Smooth muscle cell (in vitro differentiated cells): ENCODE measurements at regions not wholly inside any gene's neighbourhood (a gene's known extent, or its start where the extent isn't known, plus 50 kb on each side); places are given as distances from the start of the nearest gene placed in this dataset.

Source experiments
- DNase-seq: peaks from one replicate; lab custom pipeline; 2025; ENCODE audit not compliant: unreplicated experiment; lab: John Stamatoyannopoulos, UW
- H2AFZ ChIP-seq: fragments of 200-600 bp; sonication (generic); 2 replicates; pipeline ENCODE4 v1.6.0; 2016; ENCODE audit warnings: antibody characterized with exemption, low read depth, mild to moderate bottlenecking
- H3F3A ChIP-seq: fragments of 200-600 bp; sonication (generic); 2 replicates; pipeline ENCODE4 v1.6.0; 2017; ENCODE audit warnings: antibody characterized with exemption, low read depth
- H3K27ac ChIP-seq: fragments of 200-600 bp; sonication (generic); 2 replicates; pipeline ENCODE4 v1.5.1; 2016; ENCODE audit warnings: low read depth, mild to moderate bottlenecking
- H3K27me3 ChIP-seq: fragments of 200-600 bp; sonication (generic); 2 replicates; pipeline ENCODE4 v1.6.1; 2016; ENCODE audit warnings: low read depth, mild to moderate bottlenecking
- H3K36me3 ChIP-seq: fragments of 200-600 bp; sonication (generic); 2 replicates; pipeline ENCODE4 v1.5.1; 2016; ENCODE audit warnings: low read depth
- H3K4me1 ChIP-seq: fragments of 200-600 bp; sonication (generic); 2 replicates; pipeline ENCODE4 v1.5.1; 2016; ENCODE audit warnings: low read depth
- H3K4me2 ChIP-seq: fragments of 200-600 bp; sonication (generic); 2 replicates; pipeline ENCODE4 v1.6.0; 2016; ENCODE audit warnings: mild to moderate bottlenecking
- H3K4me3 ChIP-seq: fragments of 200-600 bp; sonication (generic); 2 replicates; pipeline ENCODE4 v1.5.1; 2016; ENCODE audit warnings: mild to moderate bottlenecking
- H3K79me2 ChIP-seq: fragments of 200-600 bp; sonication (generic); 2 replicates; pipeline ENCODE4 v1.6.0; 2016; ENCODE audit warnings: low read depth, mild to moderate bottlenecking
- H3K9ac ChIP-seq: fragments of 200-600 bp; sonication (generic); 2 replicates; pipeline ENCODE4 v1.6.0; 2016; ENCODE audit warnings: low read depth
- H3K9me3 ChIP-seq: fragments of 200-600 bp; sonication (generic); replicated peaks from 2 replicates; pipeline ENCODE4 v1.5.1; 2016; ENCODE audit warnings: low read depth
- H4K20me1 ChIP-seq: fragments of 200-600 bp; sonication (generic); 2 replicates; pipeline ENCODE4 v1.6.0; 2016; ENCODE audit warnings: low read depth
- WGBS: methylation state at CpG from one replicate; pipeline ENCODE4 v1.1.7; 2016; ENCODE audit warnings: low lambda C conversion rate; 5-methylcytosine and 5-hydroxymethylcytosine counted together
- TF ChIP-seq, protein P1 (sequence below): fragments of 200-600 bp; sonication (generic); IDR thresholded peaks from 2 replicates; pipeline ENCODE4 v1.5.1; 2017; ENCODE audit warnings: borderline replicate concordance, mild to moderate bottlenecking, antibody characterized with exemption; ENCODE audit not compliant: insufficient read depth, poor library complexity, severe bottlenecking

DNA sequence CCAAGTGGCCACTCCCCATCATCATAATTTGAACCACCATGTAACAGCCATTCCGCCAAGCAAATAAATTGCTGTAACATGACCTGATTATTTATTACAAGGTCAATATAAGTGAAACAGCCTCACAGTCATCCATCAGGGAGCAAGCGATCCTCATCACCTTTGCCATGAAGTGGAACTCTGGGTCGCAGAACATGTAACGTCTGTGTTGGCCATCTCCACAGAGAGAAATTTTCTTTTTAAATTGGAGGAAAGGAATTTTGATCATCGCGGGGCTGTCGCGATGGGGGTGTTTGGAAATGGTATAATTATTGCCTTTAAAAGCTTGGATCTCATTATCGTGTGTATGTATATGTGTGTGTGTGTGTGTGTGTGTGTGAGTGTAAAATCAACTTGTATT lies 90.2 kb downstream of the SHOX start:
- no peak overlapping the region for H2AFZ ChIP-seq
- H3K4me2 ChIP-seq, result no peak overlapping the region
- H3K27me3 ChIP-seq, result no peaks in the 10 kb centered on the region
- H3K4me3 ChIP-seq, result no peak overlapping the region
- H3K9ac ChIP-seq, result no peak overlapping the region
- H4K20me1 ChIP-seq, result no peaks in the 10 kb centered on the region
- H3K9me3 ChIP-seq, result no peaks in the 10 kb centered on the region
- no peaks in the 10 kb centered on the region for H3K79me2 ChIP-seq
- H3F3A ChIP-seq, result no peaks in the 10 kb centered on the region
- H3K27ac ChIP-seq, result no peak overlapping the region
- TF ChIP-seq, protein P1, sequence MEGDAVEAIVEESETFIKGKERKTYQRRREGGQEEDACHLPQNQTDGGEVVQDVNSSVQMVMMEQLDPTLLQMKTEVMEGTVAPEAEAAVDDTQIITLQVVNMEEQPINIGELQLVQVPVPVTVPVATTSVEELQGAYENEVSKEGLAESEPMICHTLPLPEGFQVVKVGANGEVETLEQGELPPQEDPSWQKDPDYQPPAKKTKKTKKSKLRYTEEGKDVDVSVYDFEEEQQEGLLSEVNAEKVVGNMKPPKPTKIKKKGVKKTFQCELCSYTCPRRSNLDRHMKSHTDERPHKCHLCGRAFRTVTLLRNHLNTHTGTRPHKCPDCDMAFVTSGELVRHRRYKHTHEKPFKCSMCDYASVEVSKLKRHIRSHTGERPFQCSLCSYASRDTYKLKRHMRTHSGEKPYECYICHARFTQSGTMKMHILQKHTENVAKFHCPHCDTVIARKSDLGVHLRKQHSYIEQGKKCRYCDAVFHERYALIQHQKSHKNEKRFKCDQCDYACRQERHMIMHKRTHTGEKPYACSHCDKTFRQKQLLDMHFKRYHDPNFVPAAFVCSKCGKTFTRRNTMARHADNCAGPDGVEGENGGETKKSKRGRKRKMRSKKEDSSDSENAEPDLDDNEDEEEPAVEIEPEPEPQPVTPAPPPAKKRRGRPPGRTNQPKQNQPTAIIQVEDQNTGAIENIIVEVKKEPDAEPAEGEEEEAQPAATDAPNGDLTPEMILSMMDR, result no peak
- 86% methylated on average over 9 of the region's 9 CpGs for WGBS
- H3K36me3 ChIP-seq, result no peaks in the 10 kb centered on the region
- no peaks in the 10 kb centered on the region for H3K4me1 ChIP-seq
- no peak for DNase-seq

DNA sequence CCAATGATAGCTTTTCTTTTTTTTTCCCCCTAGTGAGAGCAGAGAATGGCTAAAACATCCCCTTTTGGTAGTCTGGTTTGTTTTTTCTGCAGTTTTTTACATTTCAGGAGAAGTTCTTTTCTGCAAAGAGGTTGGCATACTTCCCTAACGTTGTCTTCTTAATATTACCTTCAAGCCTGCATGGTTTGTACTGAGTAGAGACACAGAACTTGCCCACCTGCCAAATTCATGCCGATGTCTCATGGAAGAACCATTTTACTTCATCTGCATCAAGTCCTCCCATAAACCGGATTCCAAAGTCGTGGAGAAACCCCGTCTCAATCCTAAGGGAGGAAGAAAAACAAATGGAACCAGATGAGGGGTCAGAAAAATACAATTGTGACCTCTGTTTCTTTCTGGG lies 89.7 kb downstream of the SHOX start:
- Histone ChIP-seq H4K20me1 (no peaks in the 10 kb centered on the region), H3K36me3 (no peaks in the 10 kb centered on the region), H3K4me1 (no peaks in the 10 kb centered on the region), H3K79me2 (no peaks in the 10 kb centered on the region), H3K9me3 (no peaks in the 10 kb centered on the region), H3K9ac (no peak overlapping the region), H3F3A (no peaks in the 10 kb centered on the region), H3K27ac (no peak overlapping the region), H3K27me3 (no peaks in the 10 kb centered on the region), H2AFZ (no peak overlapping the region), H3K4me2 (no peak overlapping the region), H3K4me3 (no peak overlapping the region)
- no peak for DNase-seq
- TF ChIP-seq, protein P1, result no peak
- WGBS, result 80% methylated on average over 5 of the region's 5 CpGs

GRCh38 chrX:716136-716535 lies 85.5 kb downstream of the SHOX start:
- Histone ChIP-seq H3K4me1 (no peaks in the 10 kb centered on the region), H3K79me2 (no peaks in the 10 kb centered on the region), H3K9ac (no peak overlapping the region), H4K20me1 (no peaks in the 10 kb centered on the region), H3K27ac (no peak overlapping the region), H3K4me2 (no peak overlapping the region), H3K36me3 (no peaks in the 10 kb centered on the region), H2AFZ (no peak overlapping the region), H3K9me3 (peaks cover 8% of the 10 kb centered on the region), H3K27me3 (no peaks in the 10 kb centered on the region), H3K4me3 (no peak overlapping the region), H3F3A (no peaks in the 10 kb centered on the region)
- TF ChIP-seq, protein P1, result no peak
- WGBS, result 62% methylated on average over 3 of the region's 3 CpGs
- DNase-seq, result no peak

GRCh38 chrX:714131-714530 lies 83.5 kb downstream of the SHOX start:
- H3K9ac ChIP-seq, result no peak overlapping the region
- no peak for DNase-seq
- no peaks in the 10 kb centered on the region for H3K36me3 ChIP-seq
- H3F3A ChIP-seq, result no peaks in the 10 kb centered on the region
- H3K9me3 ChIP-seq, result peaks cover 8% of the 10 kb centered on the region
- H3K4me3 ChIP-seq, result no peak overlapping the region
- no peak overlapping the region for H3K27ac ChIP-seq
- 76% methylated on average over 6 of the region's 6 CpGs for WGBS
- H3K4me2 ChIP-seq, result no peak overlapping the region
- no peaks in the 10 kb centered on the region for H3K79me2 ChIP-seq
- H4K20me1 ChIP-seq, result no peaks in the 10 kb centered on the region
- H3K27me3 ChIP-seq, result no peaks in the 10 kb centered on the region
- H3K4me1 ChIP-seq, result no peaks in the 10 kb centered on the region
- TF ChIP-seq, protein P1, result no peak
- H2AFZ ChIP-seq, result no peak overlapping the region
